SK-N-SH (cell line): ENCODE measurements at regions not wholly inside any gene's neighbourhood (a gene's known extent, or its start where the extent isn't known, plus 50 kb on each side); places are given as distances from the start of the nearest gene placed in this dataset.

Experiments
- CTCF ChIA-PET: fragments of 300-600, 350-600 bp; formaldehyde crosslinking; extraction: SDS; loops from one replicate; lab custom pipeline; 2021; lab: Yijun Ruan, JAX
- POLR2A ChIA-PET: fragments of 350-600 bp; sonication (Branson Sonifier 250); formaldehyde crosslinking; extraction: SDS; loops from one replicate; lab custom pipeline; 2020; ENCODE audit warnings: antibody characterized with exemption, inconsistent platforms; lab: Yijun Ruan, JAX
- DNase-seq: peaks from one replicate; pipeline ENCODE4 v3.0.0; 2012
- H2AFZ ChIP-seq: fragments of 200-600 bp; sonication (generic); 2 replicates; pipeline ENCODE4 v1.8.1; 2016; ENCODE audit warnings: antibody characterized with exemption, mild to moderate bottlenecking, low read depth
- H3F3A ChIP-seq: fragments of 200-600 bp; sonication (generic); replicated peaks from 2 replicates; pipeline ENCODE3; 2016; ENCODE audit warnings: antibody characterized with exemption, mild to moderate bottlenecking; ENCODE audit not compliant: insufficient read depth
- H3K27ac ChIP-seq, 2 experiments: fragments of 200-500 bp in 1 of 2; fragments of 200-600 bp in 1 of 2; sonication (Bioruptor generic) in 1 of 2; sonication (generic), shearing (Covaris generic) in 1 of 2; 2 replicates each; pipeline versions ENCODE4 v1.5.1 to v1.6.1; 2014 to 2016; ENCODE audit warnings: low read depth in 2 of 2, inconsistent platforms in 1 of 2, low read length in 1 of 2, mild to moderate bottlenecking in 1 of 2, mixed read lengths in 1 of 2
- H3K27me3 ChIP-seq: fragments of 200-600 bp; sonication (generic), shearing (Covaris generic); 2 replicates; pipeline ENCODE4 v1.6.1; 2016; ENCODE audit warnings: mixed run types; ENCODE audit not compliant: insufficient read depth
- H3K36me3 ChIP-seq, 2 experiments: fragments of 200-500 bp in 1 of 2; fragments of 200-600 bp in 1 of 2; sonication (Bioruptor generic) in 1 of 2; sonication (generic) in 1 of 2; replicated peaks in 1 of 2; 2 replicates each; pipeline versions ENCODE3 to v1.5.1; 2014 to 2016; ENCODE audit warnings: low read length in 1 of 2, mild to moderate bottlenecking in 1 of 2; ENCODE audit not compliant: insufficient read depth in 2 of 2, control insufficient read depth in 1 of 2
- H3K4me1 ChIP-seq, 2 experiments: fragments of 200-500 bp in 1 of 2; fragments of 200-600 bp in 1 of 2; sonication (Bioruptor generic) in 1 of 2; sonication (generic), shearing (Covaris generic) in 1 of 2; 2 replicates each; pipeline versions ENCODE4 v1.5.1 to v1.6.1; 2014 to 2016; ENCODE audit warnings: low read depth in 1 of 2, low read length in 1 of 2, mixed run types in 1 of 2; ENCODE audit not compliant: insufficient read depth in 2 of 2, control insufficient read depth in 1 of 2
- H3K4me2 ChIP-seq: fragments of 200-600 bp; sonication (generic), shearing (Covaris generic); 2 replicates; pipeline ENCODE4 v1.6.1; 2017; ENCODE audit warnings: mixed run types
- H3K4me3 ChIP-seq, 2 experiments: fragments of 200-500 bp in 1 of 2; fragments of 200-600 bp in 1 of 2; sonication (Bioruptor generic) in 1 of 2; sonication (generic), shearing (Covaris generic) in 1 of 2; 2 replicates each; pipeline versions ENCODE4 v1.5.1 to v1.8.1; 2014 to 2016; ENCODE audit warnings: low read depth in 2 of 2, inconsistent platforms in 1 of 2, low read length in 1 of 2, mild to moderate bottlenecking in 1 of 2, mixed read lengths in 1 of 2, moderate library complexity in 1 of 2
- H3K79me2 ChIP-seq: fragments of 200-600 bp; sonication (generic); 2 replicates; pipeline ENCODE4 v1.8.1; 2017; ENCODE audit warnings: mild to moderate bottlenecking; ENCODE audit not compliant: insufficient read depth
- H3K9ac ChIP-seq: fragments of 200-600 bp; sonication (generic); 2 replicates; pipeline ENCODE4 v1.6.1; 2017; ENCODE audit warnings: mixed run types
- H3K9me2 ChIP-seq: fragments of 200-600 bp; sonication (generic); 2 replicates; pipeline ENCODE4 v1.6.1; 2017; ENCODE audit warnings: mixed run types
- H3K9me3 ChIP-seq: fragments of 200-600 bp; sonication (generic); 2 replicates; pipeline ENCODE4 v1.6.1; 2017; ENCODE audit warnings: mixed run types, mild to moderate bottlenecking, moderate library complexity
- H4K20me1 ChIP-seq: fragments of 200-600 bp; sonication (generic); 2 replicates; pipeline ENCODE4 v1.6.1; 2017; ENCODE audit warnings: mild to moderate bottlenecking, mixed run types; ENCODE audit not compliant: insufficient read depth
- CHD2 ChIP-seq: fragments of 150-350 bp; IDR thresholded peaks from 2 replicates; pipeline ENCODE4 v1.6.1; 2018; ENCODE audit warnings: low read length; ENCODE audit not compliant: partially characterized antibody
- ELF1 ChIP-seq: IDR thresholded peaks from 2 replicates; pipeline ENCODE4 v1.4.0; 2012
- FOSL2 ChIP-seq: IDR thresholded peaks from 2 replicates; pipeline ENCODE4 v1.4.0; 2012; ENCODE audit warnings: low read depth, mild to moderate bottlenecking, moderate library complexity, borderline replicate concordance
- FOXM1 ChIP-seq: IDR thresholded peaks from 2 replicates; pipeline ENCODE4 v1.4.0; 2012; ENCODE audit warnings: low read depth, mild to moderate bottlenecking
- GATA2 ChIP-seq: sonication (generic); formaldehyde crosslinking; IDR thresholded peaks from 2 replicates; pipeline ENCODE4 v1.5.0; 2020; ENCODE audit warnings: mild to moderate bottlenecking, missing genetic modification reagents
- MEF2A ChIP-seq: IDR thresholded peaks from 2 replicates; pipeline ENCODE4 v1.4.0; 2012; ENCODE audit warnings: low read depth, borderline replicate concordance
- MXI1 ChIP-seq: IDR thresholded peaks from 2 replicates; pipeline ENCODE4 v1.6.1; 2012; ENCODE audit warnings: mild to moderate bottlenecking, low read depth, low read length, improper control_type of control experiment
- NFIC ChIP-seq: IDR thresholded peaks from 2 replicates; pipeline ENCODE4 v1.4.0; 2012; ENCODE audit warnings: borderline replicate concordance
- NRF1 ChIP-seq: IDR thresholded peaks from 2 replicates; pipeline ENCODE4 v1.6.1; 2012; ENCODE audit warnings: low read depth, mild to moderate bottlenecking, low read length
- POLR2AphosphoS5 ChIP-seq: IDR thresholded peaks from 2 replicates; pipeline ENCODE4 v1.6.1; 2012; ENCODE audit warnings: low read depth, low read length
- RAD21 ChIP-seq: IDR thresholded peaks from 2 replicates; pipeline ENCODE4 v1.6.1; 2012; ENCODE audit warnings: mild to moderate bottlenecking, low read length
- RCOR1 ChIP-seq: fragments of 150-350 bp; IDR thresholded peaks from 2 replicates; pipeline ENCODE4 v1.6.1; 2017; ENCODE audit warnings: antibody characterized with exemption, low read length
- SIN3A ChIP-seq: IDR thresholded peaks from 2 replicates; pipeline ENCODE4 v1.6.1; 2012; ENCODE audit warnings: low read depth, mild to moderate bottlenecking, low read length, moderate library complexity, borderline replicate concordance
- SMC3 ChIP-seq: IDR thresholded peaks from 2 replicates; pipeline ENCODE4 v1.6.1; 2012; ENCODE audit warnings: low read depth, low read length, improper control_type of control experiment
- TEAD4 ChIP-seq: IDR thresholded peaks from 2 replicates; pipeline ENCODE4 v1.4.0; 2012; ENCODE audit warnings: mild to moderate bottlenecking, borderline replicate concordance; ENCODE audit not compliant: insufficient read depth
- WGBS: methylation state at CpG from one replicate; pipeline ENCODE4 v1.1.6; 2017; ENCODE audit warnings: low lambda C conversion rate; 5-methylcytosine and 5-hydroxymethylcytosine counted together
- TF ChIP-seq, protein P1 (sequence below): IDR thresholded peaks from 2 replicates; pipeline ENCODE4 v1.4.0; 2012; ENCODE audit warnings: low read depth, borderline replicate concordance
- TF ChIP-seq, protein P2 (sequence below): fragments of 150-350 bp; IDR thresholded peaks from 2 replicates; pipeline ENCODE4 v1.6.1; 2017; ENCODE audit warnings: antibody characterized with exemption, low read length, low read depth, borderline replicate concordance
- TF ChIP-seq, protein P3 (sequence below): fragments of 200-600 bp; sonication (generic); IDR thresholded peaks from 2 replicates; pipeline ENCODE4 v1.6.1; 2017; ENCODE audit warnings: antibody characterized with exemption, mild to moderate bottlenecking, moderate library complexity
- TF ChIP-seq, protein P4 (sequence below): fragments of 150-350 bp; IDR thresholded peaks from 2 replicates; pipeline ENCODE4 v1.6.1; 2016; ENCODE audit warnings: mild to moderate bottlenecking, low read depth, low read length
- TF ChIP-seq, protein P5 (sequence below): IDR thresholded peaks from 2 replicates; pipeline ENCODE4; 2012

DNA sequence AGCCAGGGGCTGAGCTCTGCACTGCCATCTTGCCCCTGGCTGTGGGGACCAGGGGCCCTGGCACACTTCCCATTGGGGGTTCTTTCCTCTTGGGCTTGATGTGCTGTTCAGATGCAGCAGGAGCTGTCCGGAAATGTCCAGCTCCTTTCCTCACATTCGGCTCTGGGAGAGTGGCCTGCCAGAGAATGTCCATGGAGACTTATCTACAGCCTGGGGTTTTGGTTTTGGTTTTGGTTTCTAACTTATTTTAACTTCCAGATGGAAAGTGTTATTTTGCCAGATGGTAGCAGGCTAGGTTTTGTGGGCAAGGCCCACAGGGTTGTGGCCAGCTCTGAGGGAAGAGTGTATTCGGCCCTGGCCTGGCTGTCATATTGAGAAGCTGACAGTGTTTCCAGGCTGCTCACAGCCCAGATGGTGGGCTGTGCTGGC is 177.3 kb downstream of the ANKRD30B start:
- Histone ChIP-seq H3K27ac (no peak overlapping the region), H3K79me2 (no peaks in the 10 kb centered on the region)
- no peak for DNase-seq
- TF ChIP-seq, protein P1, sequence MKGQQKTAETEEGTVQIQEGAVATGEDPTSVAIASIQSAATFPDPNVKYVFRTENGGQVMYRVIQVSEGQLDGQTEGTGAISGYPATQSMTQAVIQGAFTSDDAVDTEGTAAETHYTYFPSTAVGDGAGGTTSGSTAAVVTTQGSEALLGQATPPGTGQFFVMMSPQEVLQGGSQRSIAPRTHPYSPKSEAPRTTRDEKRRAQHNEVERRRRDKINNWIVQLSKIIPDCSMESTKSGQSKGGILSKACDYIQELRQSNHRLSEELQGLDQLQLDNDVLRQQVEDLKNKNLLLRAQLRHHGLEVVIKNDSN = no peak
- TF ChIP-seq, protein P2, sequence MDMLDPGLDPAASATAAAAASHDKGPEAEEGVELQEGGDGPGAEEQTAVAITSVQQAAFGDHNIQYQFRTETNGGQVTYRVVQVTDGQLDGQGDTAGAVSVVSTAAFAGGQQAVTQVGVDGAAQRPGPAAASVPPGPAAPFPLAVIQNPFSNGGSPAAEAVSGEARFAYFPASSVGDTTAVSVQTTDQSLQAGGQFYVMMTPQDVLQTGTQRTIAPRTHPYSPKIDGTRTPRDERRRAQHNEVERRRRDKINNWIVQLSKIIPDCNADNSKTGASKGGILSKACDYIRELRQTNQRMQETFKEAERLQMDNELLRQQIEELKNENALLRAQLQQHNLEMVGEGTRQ = no peak
- TF ChIP-seq GATA2 (no peak), NRF1 (no peak), MXI1 (no peak), MEF2A (no peak), TEAD4 (no peak), FOSL2 (no peak), ELF1 (no peak), RAD21 (no peak), SIN3A (no peak), CHD2 (no peak), NFIC (no peak), RCOR1 (no peak), FOXM1 (no peak), SMC3 (no peak), POLR2AphosphoS5 (no peak)
- TF ChIP-seq, protein P3, sequence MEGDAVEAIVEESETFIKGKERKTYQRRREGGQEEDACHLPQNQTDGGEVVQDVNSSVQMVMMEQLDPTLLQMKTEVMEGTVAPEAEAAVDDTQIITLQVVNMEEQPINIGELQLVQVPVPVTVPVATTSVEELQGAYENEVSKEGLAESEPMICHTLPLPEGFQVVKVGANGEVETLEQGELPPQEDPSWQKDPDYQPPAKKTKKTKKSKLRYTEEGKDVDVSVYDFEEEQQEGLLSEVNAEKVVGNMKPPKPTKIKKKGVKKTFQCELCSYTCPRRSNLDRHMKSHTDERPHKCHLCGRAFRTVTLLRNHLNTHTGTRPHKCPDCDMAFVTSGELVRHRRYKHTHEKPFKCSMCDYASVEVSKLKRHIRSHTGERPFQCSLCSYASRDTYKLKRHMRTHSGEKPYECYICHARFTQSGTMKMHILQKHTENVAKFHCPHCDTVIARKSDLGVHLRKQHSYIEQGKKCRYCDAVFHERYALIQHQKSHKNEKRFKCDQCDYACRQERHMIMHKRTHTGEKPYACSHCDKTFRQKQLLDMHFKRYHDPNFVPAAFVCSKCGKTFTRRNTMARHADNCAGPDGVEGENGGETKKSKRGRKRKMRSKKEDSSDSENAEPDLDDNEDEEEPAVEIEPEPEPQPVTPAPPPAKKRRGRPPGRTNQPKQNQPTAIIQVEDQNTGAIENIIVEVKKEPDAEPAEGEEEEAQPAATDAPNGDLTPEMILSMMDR = no peak
- TF ChIP-seq, protein P4, sequence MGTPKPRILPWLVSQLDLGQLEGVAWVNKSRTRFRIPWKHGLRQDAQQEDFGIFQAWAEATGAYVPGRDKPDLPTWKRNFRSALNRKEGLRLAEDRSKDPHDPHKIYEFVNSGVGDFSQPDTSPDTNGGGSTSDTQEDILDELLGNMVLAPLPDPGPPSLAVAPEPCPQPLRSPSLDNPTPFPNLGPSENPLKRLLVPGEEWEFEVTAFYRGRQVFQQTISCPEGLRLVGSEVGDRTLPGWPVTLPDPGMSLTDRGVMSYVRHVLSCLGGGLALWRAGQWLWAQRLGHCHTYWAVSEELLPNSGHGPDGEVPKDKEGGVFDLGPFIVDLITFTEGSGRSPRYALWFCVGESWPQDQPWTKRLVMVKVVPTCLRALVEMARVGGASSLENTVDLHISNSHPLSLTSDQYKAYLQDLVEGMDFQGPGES = no peak
- TF ChIP-seq, protein P5, sequence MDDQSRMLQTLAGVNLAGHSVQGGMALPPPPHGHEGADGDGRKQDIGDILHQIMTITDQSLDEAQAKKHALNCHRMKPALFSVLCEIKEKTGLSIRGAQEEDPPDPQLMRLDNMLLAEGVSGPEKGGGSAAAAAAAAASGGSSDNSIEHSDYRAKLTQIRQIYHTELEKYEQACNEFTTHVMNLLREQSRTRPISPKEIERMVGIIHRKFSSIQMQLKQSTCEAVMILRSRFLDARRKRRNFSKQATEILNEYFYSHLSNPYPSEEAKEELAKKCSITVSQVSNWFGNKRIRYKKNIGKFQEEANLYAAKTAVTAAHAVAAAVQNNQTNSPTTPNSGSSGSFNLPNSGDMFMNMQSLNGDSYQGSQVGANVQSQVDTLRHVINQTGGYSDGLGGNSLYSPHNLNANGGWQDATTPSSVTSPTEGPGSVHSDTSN = no peak
- TF ChIP-seq, all 33 proteins: peak for 0
- no peaks in the 10 kb centered on the region for H3K9me3 ChIP-seq
- no peaks in the 10 kb centered on the region for H3K36me3 ChIP-seq
- ChIA-PET POLR2A (no interaction called here), CTCF (no interaction called here)
- no peak overlapping the region for H3K9ac ChIP-seq
- H3K4me1 ChIP-seq = no peaks in the 10 kb centered on the region
- H3K27me3 ChIP-seq = no peaks in the 10 kb centered on the region; the same call in 1 of the 2 replicates
- no peaks in the 10 kb centered on the region for H4K20me1 ChIP-seq
- H3K4me2 ChIP-seq = peak overlapping the region; percentile 37; the same call in 1 of the 2 replicates
- H2AFZ ChIP-seq = peak overlapping the region; percentile 29; the same call in 1 of the 2 replicates
- WGBS = 7% methylated on average over 3 of the region's 3 CpGs
- no peak overlapping the region for H3K4me3 ChIP-seq
- no peaks in the 10 kb centered on the region for H3K9me2 ChIP-seq
- no peaks in the 10 kb centered on the region for H3F3A ChIP-seq
